HCT116 (cell line): ENCODE measurements at regions not wholly inside any gene's neighbourhood (a gene's known extent, or its start where the extent isn't known, plus 50 kb on each side); places are given as distances from the start of the nearest gene placed in this dataset.

Experiments used
- EGR1 ChIP-seq: IDR thresholded peaks from 2 replicates; pipeline ENCODE4 v1.6.1; 2012; ENCODE audit warnings: low read depth
- EZH2 ChIP-seq: fragments of 200-600 bp; sonication (generic); IDR thresholded peaks from 2 replicates; pipeline ENCODE4 v1.6.1; 2017; ENCODE audit warnings: antibody characterized with exemption, mixed run types
- POLR2A ChIP-seq: IDR thresholded peaks from 2 replicates; pipeline ENCODE4 v1.7.0; 2011; ENCODE audit warnings: borderline replicate concordance; ENCODE audit not compliant: insufficient read depth, insufficient read length; ENCODE audit errors: extremely low read depth
- POLR2AphosphoS5 ChIP-seq: IDR thresholded peaks from 2 replicates; pipeline ENCODE4 v1.6.1; 2011; ENCODE audit warnings: mild to moderate bottlenecking, low read depth, low read length, moderate library complexity
- RAD21 ChIP-seq: IDR thresholded peaks from 2 replicates; pipeline ENCODE4 v1.6.1; 2012; ENCODE audit warnings: low read depth, mild to moderate bottlenecking
- SP1 ChIP-seq: IDR thresholded peaks from 2 replicates; pipeline ENCODE4 v1.6.1; 2012; ENCODE audit warnings: low read depth
- YY1 ChIP-seq: IDR thresholded peaks from 2 replicates; pipeline ENCODE4 v1.6.1; 2011; ENCODE audit warnings: low read length, low read depth, moderate library complexity, mild to moderate bottlenecking; ENCODE audit not compliant: insufficient replicate concordance; ENCODE audit errors: extremely low read depth
- ZNF274 ChIP-seq: fragments of 200-500 bp; sonication (Bioruptor generic); IDR thresholded peaks from 2 replicates; pipeline ENCODE4 v1.6.1; 2014; ENCODE audit warnings: mild to moderate bottlenecking, low read depth, low read length, inconsistent platforms
- TF ChIP-seq, protein P1 (sequence below), 3 experiments: fragments of 200-600 bp in 1 of 3; sonication (generic) in 1 of 3; IDR thresholded peaks in 2 of 3; conservative IDR thresholded peaks in 1 of 3; 2 replicates each; pipeline ENCODE4 v1.5.1; 2012 to 2017; ENCODE audit warnings: low read depth in 2 of 3, low read length in 2 of 3, antibody characterized with exemption in 1 of 3, borderline replicate concordance in 1 of 3, control low read depth in 1 of 3, mild to moderate bottlenecking in 1 of 3, mixed read lengths in 1 of 3, mixed run types in 1 of 3, moderate library complexity in 1 of 3; ENCODE audit not compliant: insufficient read depth in 1 of 3
- TF ChIP-seq, protein P2 (sequence below): IDR thresholded peaks from 2 replicates; pipeline ENCODE4 v1.6.1; 2012
- TF ChIP-seq, protein P3 (sequence below): IDR thresholded peaks from 2 replicates; pipeline ENCODE4 v1.6.1; 2011; ENCODE audit warnings: mild to moderate bottlenecking, low read length, moderate library complexity; ENCODE audit not compliant: insufficient replicate concordance; ENCODE audit errors: extremely low read depth

DNA sequence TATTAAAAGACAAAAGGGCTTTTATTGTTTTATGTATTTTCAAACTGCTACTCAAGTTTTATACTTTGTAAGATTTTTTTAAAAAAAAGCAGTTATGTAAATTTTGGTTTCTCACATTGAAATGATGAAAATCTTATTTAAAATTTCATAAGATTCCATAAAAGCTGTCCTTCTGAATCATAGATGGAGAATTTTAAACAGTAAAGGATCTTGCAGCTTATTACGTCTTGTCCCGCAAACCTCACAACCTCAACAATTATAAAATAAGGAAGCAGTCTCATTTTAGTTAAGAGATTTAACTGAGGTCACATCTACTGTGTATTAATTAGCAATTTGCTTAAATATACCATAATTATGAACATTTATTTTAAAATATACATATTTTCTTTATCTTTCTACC lies 581.0 kb upstream of the SPRY2 start:
- no peak for TF ChIP-seq YY1
- TF ChIP-seq, protein P1, sequence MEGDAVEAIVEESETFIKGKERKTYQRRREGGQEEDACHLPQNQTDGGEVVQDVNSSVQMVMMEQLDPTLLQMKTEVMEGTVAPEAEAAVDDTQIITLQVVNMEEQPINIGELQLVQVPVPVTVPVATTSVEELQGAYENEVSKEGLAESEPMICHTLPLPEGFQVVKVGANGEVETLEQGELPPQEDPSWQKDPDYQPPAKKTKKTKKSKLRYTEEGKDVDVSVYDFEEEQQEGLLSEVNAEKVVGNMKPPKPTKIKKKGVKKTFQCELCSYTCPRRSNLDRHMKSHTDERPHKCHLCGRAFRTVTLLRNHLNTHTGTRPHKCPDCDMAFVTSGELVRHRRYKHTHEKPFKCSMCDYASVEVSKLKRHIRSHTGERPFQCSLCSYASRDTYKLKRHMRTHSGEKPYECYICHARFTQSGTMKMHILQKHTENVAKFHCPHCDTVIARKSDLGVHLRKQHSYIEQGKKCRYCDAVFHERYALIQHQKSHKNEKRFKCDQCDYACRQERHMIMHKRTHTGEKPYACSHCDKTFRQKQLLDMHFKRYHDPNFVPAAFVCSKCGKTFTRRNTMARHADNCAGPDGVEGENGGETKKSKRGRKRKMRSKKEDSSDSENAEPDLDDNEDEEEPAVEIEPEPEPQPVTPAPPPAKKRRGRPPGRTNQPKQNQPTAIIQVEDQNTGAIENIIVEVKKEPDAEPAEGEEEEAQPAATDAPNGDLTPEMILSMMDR (IDR thresholded peaks at IDR 0.05 in 2 of 3, conservative IDR thresholded peaks at IDR 0.05 in 1 of 3; ENCODE audit: borderline replicate concordance in 1 of 3, insufficient read depth in 1 of 3, low read depth in 2 of 3, low read length in 2 of 3) = no peak
- no peak for TF ChIP-seq POLR2AphosphoS5
- TF ChIP-seq EGR1 = no peak
- TF ChIP-seq RAD21 = no peak
- no peak for TF ChIP-seq SP1
- TF ChIP-seq POLR2A = no peak
- no peak for TF ChIP-seq EZH2
- TF ChIP-seq, protein P2, sequence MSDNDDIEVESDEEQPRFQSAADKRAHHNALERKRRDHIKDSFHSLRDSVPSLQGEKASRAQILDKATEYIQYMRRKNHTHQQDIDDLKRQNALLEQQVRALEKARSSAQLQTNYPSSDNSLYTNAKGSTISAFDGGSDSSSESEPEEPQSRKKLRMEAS = no peak
- TF ChIP-seq, protein P3, sequence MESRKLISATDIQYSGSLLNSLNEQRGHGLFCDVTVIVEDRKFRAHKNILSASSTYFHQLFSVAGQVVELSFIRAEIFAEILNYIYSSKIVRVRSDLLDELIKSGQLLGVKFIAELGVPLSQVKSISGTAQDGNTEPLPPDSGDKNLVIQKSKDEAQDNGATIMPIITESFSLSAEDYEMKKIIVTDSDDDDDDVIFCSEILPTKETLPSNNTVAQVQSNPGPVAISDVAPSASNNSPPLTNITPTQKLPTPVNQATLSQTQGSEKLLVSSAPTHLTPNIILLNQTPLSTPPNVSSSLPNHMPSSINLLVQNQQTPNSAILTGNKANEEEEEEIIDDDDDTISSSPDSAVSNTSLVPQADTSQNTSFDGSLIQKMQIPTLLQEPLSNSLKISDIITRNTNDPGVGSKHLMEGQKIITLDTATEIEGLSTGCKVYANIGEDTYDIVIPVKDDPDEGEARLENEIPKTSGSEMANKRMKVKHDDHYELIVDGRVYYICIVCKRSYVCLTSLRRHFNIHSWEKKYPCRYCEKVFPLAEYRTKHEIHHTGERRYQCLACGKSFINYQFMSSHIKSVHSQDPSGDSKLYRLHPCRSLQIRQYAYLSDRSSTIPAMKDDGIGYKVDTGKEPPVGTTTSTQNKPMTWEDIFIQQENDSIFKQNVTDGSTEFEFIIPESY = no peak
- TF ChIP-seq ZNF274 = no peak
